Uterus (tissue), 3 donors: ENCODE measurements at regions not wholly inside any gene's neighbourhood (a gene's known extent, or its start where the extent isn't known, plus 50 kb on each side); places are given as distances from the start of the nearest gene placed in this dataset.

ENCODE experiments used
- DNase-seq, 2 donors: peaks; one replicate each; pipeline ENCODE4 v3.0.0-alpha.2; 2019 to 2020
- H3K27ac ChIP-seq, 2 donors: fragments of 200-600 bp; sonication (generic); 1 replicate in 1 of 2; 2 replicates in 1 of 2; pipeline ENCODE4 v1.5.1; 2016 to 2018
- H3K27me3 ChIP-seq, 2 donors: fragments of 200-600 bp; sonication (generic); one replicate each; pipeline ENCODE4 v1.5.1; 2018 to 2019; ENCODE audit warnings: control low read depth in 1 of 2
- H3K36me3 ChIP-seq, 2 donors: fragments of 200-600 bp; sonication (generic); one replicate each; pipeline ENCODE4 v1.5.1; 2019; ENCODE audit warnings: control low read depth in 1 of 2
- H3K4me1 ChIP-seq, 2 donors: fragments of 200-600 bp; sonication (generic); one replicate each; pipeline ENCODE4 v1.5.1; 2018 to 2019; ENCODE audit warnings: control low read depth in 1 of 2
- H3K4me3 ChIP-seq, 2 donors: fragments of 200-600 bp; sonication (generic); 1 replicate in 1 of 2; 2 replicates in 1 of 2; pipeline ENCODE4 v1.5.1; 2018 to 2019; ENCODE audit warnings: mild to moderate bottlenecking in 1 of 2
- H3K9me3 ChIP-seq, 2 donors: fragments of 200-600 bp; sonication (generic); one replicate each; pipeline ENCODE4 v1.5.1; 2019; ENCODE audit warnings: control low read depth in 1 of 2
- POLR2A ChIP-seq, 2 donors: fragments of 450-650 bp; IDR thresholded peaks; one replicate each; pipeline ENCODE4 v1.6.1; 2016; ENCODE audit warnings: antibody characterized with exemption in 2 of 2, mild to moderate bottlenecking in 1 of 2, moderate library complexity in 1 of 2
- intact Hi-C: fragments of 100-400 bp; cut with DNase I; formaldehyde crosslinking; loops from one replicate; pipeline ENCODE4 v1.15.1; 2023; ENCODE audit warnings: low total_unique reads
- TF ChIP-seq, protein P1 (sequence below), 4 experiments: fragments of 200-600 bp in 2 of 4; fragments of 450-650 bp in 2 of 4; sonication (generic) in 2 of 4; IDR thresholded peaks; one replicate each; pipeline ENCODE4 v1.5.1; 2016 to 2019; ENCODE audit warnings: antibody characterized with exemption in 4 of 4, mild to moderate bottlenecking in 2 of 4, moderate library complexity in 1 of 4
- donor health status: DM: yes; HTN: yes; CAD: no.

- intact Hi-C loops: no loop called here
- no peak overlapping the region for H3K27ac ChIP-seq
- TF ChIP-seq POLR2A (IDR thresholded peaks at IDR 0.05): no peak
- TF ChIP-seq, protein P1, sequence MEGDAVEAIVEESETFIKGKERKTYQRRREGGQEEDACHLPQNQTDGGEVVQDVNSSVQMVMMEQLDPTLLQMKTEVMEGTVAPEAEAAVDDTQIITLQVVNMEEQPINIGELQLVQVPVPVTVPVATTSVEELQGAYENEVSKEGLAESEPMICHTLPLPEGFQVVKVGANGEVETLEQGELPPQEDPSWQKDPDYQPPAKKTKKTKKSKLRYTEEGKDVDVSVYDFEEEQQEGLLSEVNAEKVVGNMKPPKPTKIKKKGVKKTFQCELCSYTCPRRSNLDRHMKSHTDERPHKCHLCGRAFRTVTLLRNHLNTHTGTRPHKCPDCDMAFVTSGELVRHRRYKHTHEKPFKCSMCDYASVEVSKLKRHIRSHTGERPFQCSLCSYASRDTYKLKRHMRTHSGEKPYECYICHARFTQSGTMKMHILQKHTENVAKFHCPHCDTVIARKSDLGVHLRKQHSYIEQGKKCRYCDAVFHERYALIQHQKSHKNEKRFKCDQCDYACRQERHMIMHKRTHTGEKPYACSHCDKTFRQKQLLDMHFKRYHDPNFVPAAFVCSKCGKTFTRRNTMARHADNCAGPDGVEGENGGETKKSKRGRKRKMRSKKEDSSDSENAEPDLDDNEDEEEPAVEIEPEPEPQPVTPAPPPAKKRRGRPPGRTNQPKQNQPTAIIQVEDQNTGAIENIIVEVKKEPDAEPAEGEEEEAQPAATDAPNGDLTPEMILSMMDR (IDR thresholded peaks at IDR 0.05): no peak
- DNase-seq: no peak
- H3K36me3 ChIP-seq: no peaks in the 10 kb centered on the region
- no peaks in the 10 kb centered on the region for H3K9me3 ChIP-seq
- no peak overlapping the region for H3K4me3 ChIP-seq
- H3K4me1 ChIP-seq: no peaks in the 10 kb centered on the region
- H3K27me3 ChIP-seq: no peaks in the 10 kb centered on the region
Observed at GRCh38 chr12:25058012-25058411, 109.1 kb upstream of the BCAT1 start.

DNA sequence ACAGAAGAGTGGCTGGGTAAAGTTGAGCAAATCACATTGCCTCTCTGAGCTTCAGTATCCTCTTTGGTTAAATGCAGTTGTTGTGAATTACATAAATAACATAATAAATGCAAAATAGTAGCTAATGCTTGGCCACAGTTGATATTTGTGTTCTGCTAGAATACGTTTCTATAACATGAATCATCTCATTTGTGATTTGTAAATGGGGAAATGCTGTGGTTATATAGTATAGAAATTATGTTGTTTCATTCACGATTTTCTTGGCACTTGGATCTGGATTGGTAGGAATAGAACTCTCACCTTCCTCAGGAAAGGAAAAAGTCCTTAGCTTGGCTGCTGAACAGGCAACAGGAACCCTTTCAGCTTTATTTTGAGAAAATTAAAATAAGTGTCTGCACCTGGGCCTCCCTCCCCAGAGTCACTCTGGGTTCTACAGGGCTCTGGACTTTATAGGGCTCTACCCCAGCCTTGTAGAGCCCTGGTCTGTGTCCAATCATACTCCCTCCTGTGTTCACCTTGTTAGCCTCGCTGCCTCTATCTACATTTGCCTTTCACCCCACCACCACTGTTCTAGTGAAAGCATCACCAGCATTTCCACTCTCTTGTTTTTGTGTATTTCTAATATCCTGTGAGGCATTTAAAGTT is 107.7 kb upstream of the BCAT1 start:
- TF ChIP-seq, protein P1 (IDR thresholded peaks at IDR 0.05): no peak
- no peak for TF ChIP-seq POLR2A (IDR thresholded peaks at IDR 0.05)
- DNase-seq: no peak
- no peaks in the 10 kb centered on the region for H3K9me3 ChIP-seq
- no peak overlapping the region for H3K27ac ChIP-seq
- no peaks in the 10 kb centered on the region for H3K36me3 ChIP-seq
- no peak overlapping the region for H3K4me3 ChIP-seq
- intact Hi-C loops: no loop called here
- no peaks in the 10 kb centered on the region for H3K27me3 ChIP-seq
- H3K4me1 ChIP-seq: no peaks in the 10 kb centered on the region

DNA sequence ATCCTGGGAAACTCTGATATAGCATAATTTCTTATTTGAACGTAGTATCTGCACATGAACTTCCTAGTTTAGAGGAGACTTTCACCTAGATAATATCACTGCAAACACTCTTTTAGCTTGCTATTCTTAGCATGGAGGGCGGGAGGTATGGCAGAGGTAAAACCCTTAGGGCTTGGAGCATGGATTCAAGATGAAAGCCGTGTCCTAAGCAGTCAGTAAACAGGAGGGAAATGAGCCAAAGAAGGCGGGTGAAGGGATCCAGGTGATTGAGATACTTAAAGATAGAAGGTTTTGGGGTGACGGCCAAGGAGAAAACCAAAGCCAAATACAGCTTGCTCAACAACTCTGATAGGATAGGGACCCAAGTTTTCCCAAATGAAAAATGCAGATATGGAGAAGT is 107.1 kb upstream of the BCAT1 start:
- no peaks in the 10 kb centered on the region for H3K4me1 ChIP-seq
- no peak for DNase-seq
- H3K27ac ChIP-seq: no peak overlapping the region
- H3K4me3 ChIP-seq: no peak overlapping the region
- no peaks in the 10 kb centered on the region for H3K27me3 ChIP-seq
- H3K9me3 ChIP-seq: no peaks in the 10 kb centered on the region
- intact Hi-C loops: no loop called here
- TF ChIP-seq POLR2A (IDR thresholded peaks at IDR 0.05): no peak
- TF ChIP-seq, protein P1 (IDR thresholded peaks at IDR 0.05): no peak
- H3K36me3 ChIP-seq: no peaks in the 10 kb centered on the region

GRCh38 chr12:25054783-25055144 is 105.9 kb upstream of the BCAT1 start:
- intact Hi-C loops: no loop called here
- Histone ChIP-seq H3K27me3 (no peaks in the 10 kb centered on the region), H3K4me3 (no peak overlapping the region), H3K4me1 (no peaks in the 10 kb centered on the region), H3K9me3 (no peaks in the 10 kb centered on the region), H3K36me3 (no peaks in the 10 kb centered on the region), H3K27ac (peak overlapping the region in 1 of 2 donors; percentile 27)
- TF ChIP-seq, protein P1 (IDR thresholded peaks at IDR 0.05): no peak
- no peak for TF ChIP-seq POLR2A (IDR thresholded peaks at IDR 0.05)
- no peak for DNase-seq

GRCh38 chr12:25054076-25054782 is 105.3 kb upstream of the BCAT1 start:
- Histone ChIP-seq H3K9me3 (no peaks in the 10 kb centered on the region), H3K4me3 (no peak overlapping the region), H3K36me3 (no peaks in the 10 kb centered on the region), H3K27me3 (no peaks in the 10 kb centered on the region), H3K27ac (peak overlapping the region in 1 of 2 donors; percentile 27), H3K4me1 (no peaks in the 10 kb centered on the region)
- DNase-seq: no peak
- intact Hi-C loops: no loop called here
- TF ChIP-seq, protein P1 (IDR thresholded peaks at IDR 0.05): no peak
- no peak for TF ChIP-seq POLR2A (IDR thresholded peaks at IDR 0.05)
